ENCODE measurements at regions not wholly inside any gene's neighbourhood (a gene's known extent, or its start where the extent isn't known, plus 50 kb on each side); places are given as distances from the start of the nearest gene placed in this dataset.

DNA sequence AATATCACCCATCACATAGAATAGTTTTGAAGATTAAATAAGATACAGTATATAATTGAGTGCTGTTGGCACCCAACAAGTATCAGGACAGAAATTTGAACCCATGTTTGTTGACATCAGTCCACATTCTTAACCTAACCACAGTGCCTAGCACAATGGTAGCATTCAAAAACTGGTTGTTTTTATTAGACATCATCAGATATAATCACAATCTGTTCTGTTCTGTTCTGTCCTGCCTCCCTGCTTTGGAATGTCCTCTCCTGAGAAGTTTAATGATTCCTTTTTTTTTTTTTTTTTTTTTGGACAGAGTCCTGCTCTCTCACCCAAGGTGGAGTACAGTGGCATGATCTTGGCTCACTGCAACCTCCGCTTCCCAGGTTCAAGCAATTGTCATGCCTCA lies 476.6 kb downstream of the RMST start:
- H3K27ac ChIP-seq = no peak overlapping the region
- in situ Hi-C loops (cut with MboI; ENCODE audit: low sequenced_read_pairs in 4 of 4) = no loop called here
- no peak for ATAC-seq

DNA sequence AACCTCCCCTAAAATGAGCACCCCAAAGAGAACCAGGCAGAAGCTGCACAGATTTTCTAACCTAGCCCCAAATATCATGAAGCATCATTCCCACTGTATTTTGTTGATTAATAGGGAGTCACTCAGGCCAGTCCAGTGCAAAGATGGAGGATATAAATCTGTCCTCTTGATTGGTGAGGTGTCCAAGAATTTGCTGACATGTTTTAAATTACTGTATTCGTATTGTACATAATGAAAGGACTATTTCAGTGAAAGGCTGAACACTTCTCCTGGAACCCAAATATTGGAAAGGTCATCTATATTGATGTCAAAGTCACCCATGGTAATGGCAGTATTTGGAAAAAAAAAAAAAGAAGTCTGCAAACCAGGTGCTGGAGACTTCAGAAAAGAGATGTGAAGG lies 477.5 kb downstream of the RMST start:
- intact Hi-C loops (cut with DNase I; ENCODE audit: low total_unique reads) (no loop called here), in situ Hi-C loops (cut with MboI; ENCODE audit: low sequenced_read_pairs in 4 of 4) (no loop called here)
- DNase-seq (no peak), ATAC-seq (no peak)
- Histone ChIP-seq H3K27ac (no peak overlapping the region), H3K4me3 (no peak overlapping the region), H3K36me3 (no peaks in the 10 kb centered on the region), H3K27me3 (no peaks in the 10 kb centered on the region), H3K9me3 (no peaks in the 10 kb centered on the region), H3K4me1 (no peaks in the 10 kb centered on the region)
- TF ChIP-seq POLR2A (IDR thresholded peaks at IDR 0.05) = no peak

More for the DNA sequence above, 476.6 kb downstream of the RMST start:
- no peaks in the 10 kb centered on the region for H3K4me1 ChIP-seq
- no peaks in the 10 kb centered on the region for H3K36me3 ChIP-seq
- no peak overlapping the region for H3K4me3 ChIP-seq
- H3K9me3 ChIP-seq = no peaks in the 10 kb centered on the region
- DNase-seq = no peak
- TF ChIP-seq, protein P1, sequence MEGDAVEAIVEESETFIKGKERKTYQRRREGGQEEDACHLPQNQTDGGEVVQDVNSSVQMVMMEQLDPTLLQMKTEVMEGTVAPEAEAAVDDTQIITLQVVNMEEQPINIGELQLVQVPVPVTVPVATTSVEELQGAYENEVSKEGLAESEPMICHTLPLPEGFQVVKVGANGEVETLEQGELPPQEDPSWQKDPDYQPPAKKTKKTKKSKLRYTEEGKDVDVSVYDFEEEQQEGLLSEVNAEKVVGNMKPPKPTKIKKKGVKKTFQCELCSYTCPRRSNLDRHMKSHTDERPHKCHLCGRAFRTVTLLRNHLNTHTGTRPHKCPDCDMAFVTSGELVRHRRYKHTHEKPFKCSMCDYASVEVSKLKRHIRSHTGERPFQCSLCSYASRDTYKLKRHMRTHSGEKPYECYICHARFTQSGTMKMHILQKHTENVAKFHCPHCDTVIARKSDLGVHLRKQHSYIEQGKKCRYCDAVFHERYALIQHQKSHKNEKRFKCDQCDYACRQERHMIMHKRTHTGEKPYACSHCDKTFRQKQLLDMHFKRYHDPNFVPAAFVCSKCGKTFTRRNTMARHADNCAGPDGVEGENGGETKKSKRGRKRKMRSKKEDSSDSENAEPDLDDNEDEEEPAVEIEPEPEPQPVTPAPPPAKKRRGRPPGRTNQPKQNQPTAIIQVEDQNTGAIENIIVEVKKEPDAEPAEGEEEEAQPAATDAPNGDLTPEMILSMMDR (IDR thresholded peaks at IDR 0.05 in 4 of 5, conservative IDR thresholded peaks at IDR 0.05 in 1 of 5) = no peak
- no peak for TF ChIP-seq POLR2A (IDR thresholded peaks at IDR 0.05)
- intact Hi-C loops (cut with DNase I; ENCODE audit: low total_unique reads) = no loop called here
- H3K27me3 ChIP-seq = no peaks in the 10 kb centered on the region

DNA sequence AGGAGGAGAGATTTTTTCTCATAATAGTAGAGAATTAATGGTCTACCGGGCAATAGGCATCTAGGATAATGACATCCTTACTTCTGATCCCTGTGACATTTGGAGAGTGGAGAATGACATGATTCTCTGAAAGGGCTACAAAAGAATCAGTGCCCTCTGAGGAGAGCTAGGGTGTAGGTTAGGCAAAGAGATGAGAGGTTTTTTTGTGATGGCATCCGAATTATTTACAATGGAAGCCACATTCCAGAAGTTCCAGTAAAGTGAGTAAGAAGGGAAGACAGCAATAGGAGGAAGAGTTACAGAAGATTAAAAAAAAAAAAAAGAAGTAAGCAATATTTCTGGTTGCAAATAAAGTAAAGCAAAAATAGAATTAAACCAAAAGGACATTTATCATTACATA lies 478.0 kb downstream of the RMST start:
- in situ Hi-C loops (cut with MboI; ENCODE audit: low sequenced_read_pairs in 4 of 4) = no loop called here
- H3K36me3 ChIP-seq = no peaks in the 10 kb centered on the region
- no peaks in the 10 kb centered on the region for H3K9me3 ChIP-seq
- ATAC-seq = no peak
- no peak overlapping the region for H3K27ac ChIP-seq
- no peak for DNase-seq
- no peaks in the 10 kb centered on the region for H3K4me1 ChIP-seq
- intact Hi-C loops (cut with DNase I; ENCODE audit: low total_unique reads) = no loop called here
- TF ChIP-seq POLR2A (IDR thresholded peaks at IDR 0.05) = no peak
- TF ChIP-seq, protein P1 (IDR thresholded peaks at IDR 0.05 in 4 of 5, conservative IDR thresholded peaks at IDR 0.05 in 1 of 5) = no peak
- no peak overlapping the region for H3K4me3 ChIP-seq
- H3K27me3 ChIP-seq = no peaks in the 10 kb centered on the region

DNA sequence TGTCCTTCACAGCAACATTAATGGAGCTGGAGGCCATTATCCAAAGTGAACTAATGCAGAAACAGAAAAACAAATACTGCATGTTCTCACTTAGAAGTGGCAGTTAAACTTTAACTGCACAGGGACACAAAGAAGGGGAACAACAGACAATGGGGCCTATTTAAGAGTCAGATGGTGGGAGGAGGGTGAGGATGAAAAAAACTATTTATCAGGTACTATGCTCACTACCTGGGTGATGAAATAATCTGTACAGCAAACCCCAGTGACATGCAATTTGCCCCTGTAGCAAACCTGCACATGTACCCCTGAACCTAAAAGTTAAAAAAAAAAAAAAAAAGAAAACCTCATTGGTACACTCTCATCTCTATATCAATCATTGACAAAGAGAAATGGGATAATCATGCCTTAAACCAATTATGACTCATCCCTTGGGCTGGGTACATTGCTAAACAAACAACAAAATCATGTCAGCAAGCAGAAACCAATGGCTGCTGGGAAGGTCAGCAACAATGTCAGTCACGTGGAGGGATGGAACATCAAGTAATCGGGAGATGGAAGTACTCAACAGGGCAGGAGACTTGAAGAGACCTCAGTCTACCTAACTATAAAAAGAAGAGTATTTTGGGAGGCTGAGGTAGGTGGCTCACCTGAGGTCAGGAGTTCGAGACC lies 479.2 kb downstream of the RMST start:
- TF ChIP-seq, protein P1 (IDR thresholded peaks at IDR 0.05 in 4 of 5, conservative IDR thresholded peaks at IDR 0.05 in 1 of 5) = no peak
- TF ChIP-seq POLR2A (IDR thresholded peaks at IDR 0.05) = no peak
- Histone ChIP-seq H3K4me3 (no peak overlapping the region), H3K36me3 (no peaks in the 10 kb centered on the region), H3K4me1 (no peaks in the 10 kb centered on the region), H3K27me3 (no peaks in the 10 kb centered on the region), H3K27ac (no peak overlapping the region), H3K9me3 (no peaks in the 10 kb centered on the region)
- ATAC-seq (no peak), DNase-seq (no peak)
- intact Hi-C loops (cut with DNase I; ENCODE audit: low total_unique reads) (no loop called here), in situ Hi-C loops (cut with MboI; ENCODE audit: low sequenced_read_pairs in 4 of 4) (no loop called here)

DNA sequence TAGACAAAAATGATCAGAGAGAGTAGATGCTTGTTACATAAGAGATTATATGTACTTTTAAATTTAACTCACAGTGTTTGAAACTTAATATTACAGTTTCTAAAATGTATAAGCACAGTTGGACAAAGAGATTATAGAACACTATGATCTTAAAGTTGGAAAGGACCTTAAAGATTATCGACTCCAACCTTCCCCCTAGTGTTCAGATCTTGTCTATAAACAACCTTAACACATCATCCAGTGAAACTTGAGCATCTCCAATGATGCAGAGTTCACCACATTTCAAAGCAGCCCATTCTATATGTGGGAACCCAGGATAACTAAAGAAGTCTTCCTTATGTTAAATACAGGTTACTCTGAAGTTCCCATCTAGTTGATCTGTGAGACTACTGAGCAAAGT lies 480.8 kb downstream of the RMST start:
- in situ Hi-C loops (cut with MboI; ENCODE audit: low sequenced_read_pairs in 4 of 4) = no loop called here
- no peak overlapping the region for H3K27ac ChIP-seq

More for the DNA sequence above, 480.8 kb downstream of the RMST start:
- ATAC-seq = no peak
- no peaks in the 10 kb centered on the region for H3K27me3 ChIP-seq
- intact Hi-C loops (cut with DNase I; ENCODE audit: low total_unique reads) = no loop called here
- no peaks in the 10 kb centered on the region for H3K36me3 ChIP-seq
- DNase-seq = no peak
- no peaks in the 10 kb centered on the region for H3K4me1 ChIP-seq
- TF ChIP-seq, protein P1 (IDR thresholded peaks at IDR 0.05 in 4 of 5, conservative IDR thresholded peaks at IDR 0.05 in 1 of 5) = no peak
- H3K4me3 ChIP-seq = no peak overlapping the region
- no peaks in the 10 kb centered on the region for H3K9me3 ChIP-seq
